OCI-LY7 (cell line): ENCODE measurements at regions not wholly inside any gene's neighbourhood (a gene's known extent, or its start where the extent isn't known, plus 50 kb on each side); places are given as distances from the start of the nearest gene placed in this dataset.

Experiments used
- EZH2phosphoT487 ChIP-seq: fragments of 200-600 bp; sonication (generic); IDR thresholded peaks from 2 replicates; pipeline ENCODE4 v1.6.1; 2018; ENCODE audit warnings: low read depth, borderline replicate concordance, mild to moderate bottlenecking, mixed run types, antibody characterized with exemption, low read length, moderate library complexity, mixed read lengths
- TF ChIP-seq, protein P1 (sequence below): fragments of 200-600 bp; sonication (generic); conservative IDR thresholded peaks from 2 replicates; pipeline ENCODE4 v1.5.1; 2014; ENCODE audit warnings: mild to moderate bottlenecking, antibody characterized with exemption, low read length, moderate library complexity, mixed read lengths

DNA sequence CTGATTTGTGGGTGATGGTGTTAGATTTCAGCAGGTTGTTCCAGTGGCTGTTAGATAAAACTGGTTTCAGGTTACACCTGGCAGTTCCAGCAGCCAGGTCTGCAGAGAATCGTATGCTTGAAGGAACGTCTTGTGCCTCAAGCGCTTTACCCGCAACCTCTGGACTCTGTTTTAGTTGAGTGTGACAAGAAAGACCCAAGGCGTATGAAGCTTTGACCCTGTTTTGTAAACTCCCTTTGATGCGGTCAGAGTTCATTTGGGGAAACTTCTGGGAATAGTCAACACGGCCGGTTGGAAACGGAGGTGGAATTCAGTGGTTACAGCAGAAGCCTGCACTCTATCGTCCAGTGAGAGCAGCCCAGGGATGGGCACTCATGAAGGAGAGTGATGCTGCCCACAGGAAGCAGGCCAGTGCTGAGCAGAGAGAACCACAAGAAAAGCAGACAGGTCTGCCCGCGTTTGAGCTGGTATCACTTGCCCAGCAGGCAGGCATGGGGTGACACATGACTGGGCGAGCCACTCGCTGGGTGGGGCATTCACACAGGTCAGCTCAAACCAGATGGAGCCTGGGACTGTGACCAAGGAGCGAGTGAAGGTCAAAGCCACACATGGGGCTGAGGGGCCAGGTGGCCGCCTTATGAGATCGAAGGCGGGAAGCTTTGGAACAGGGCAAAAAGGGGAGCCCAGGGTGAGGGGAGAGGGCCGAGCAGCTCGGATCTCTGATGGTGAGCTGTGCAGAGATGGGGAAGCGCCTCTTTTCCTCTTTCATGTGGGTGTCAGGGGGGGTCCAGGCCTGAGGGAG lies 99.6 kb upstream of the MBOAT2 start:
- TF ChIP-seq, protein P1, sequence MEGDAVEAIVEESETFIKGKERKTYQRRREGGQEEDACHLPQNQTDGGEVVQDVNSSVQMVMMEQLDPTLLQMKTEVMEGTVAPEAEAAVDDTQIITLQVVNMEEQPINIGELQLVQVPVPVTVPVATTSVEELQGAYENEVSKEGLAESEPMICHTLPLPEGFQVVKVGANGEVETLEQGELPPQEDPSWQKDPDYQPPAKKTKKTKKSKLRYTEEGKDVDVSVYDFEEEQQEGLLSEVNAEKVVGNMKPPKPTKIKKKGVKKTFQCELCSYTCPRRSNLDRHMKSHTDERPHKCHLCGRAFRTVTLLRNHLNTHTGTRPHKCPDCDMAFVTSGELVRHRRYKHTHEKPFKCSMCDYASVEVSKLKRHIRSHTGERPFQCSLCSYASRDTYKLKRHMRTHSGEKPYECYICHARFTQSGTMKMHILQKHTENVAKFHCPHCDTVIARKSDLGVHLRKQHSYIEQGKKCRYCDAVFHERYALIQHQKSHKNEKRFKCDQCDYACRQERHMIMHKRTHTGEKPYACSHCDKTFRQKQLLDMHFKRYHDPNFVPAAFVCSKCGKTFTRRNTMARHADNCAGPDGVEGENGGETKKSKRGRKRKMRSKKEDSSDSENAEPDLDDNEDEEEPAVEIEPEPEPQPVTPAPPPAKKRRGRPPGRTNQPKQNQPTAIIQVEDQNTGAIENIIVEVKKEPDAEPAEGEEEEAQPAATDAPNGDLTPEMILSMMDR: no peak
- no peak for TF ChIP-seq EZH2phosphoT487
